ENCODE measurements at regions not wholly inside any gene's neighbourhood (a gene's known extent, or its start where the extent isn't known, plus 50 kb on each side); places are given as distances from the start of the nearest gene placed in this dataset.

DNA sequence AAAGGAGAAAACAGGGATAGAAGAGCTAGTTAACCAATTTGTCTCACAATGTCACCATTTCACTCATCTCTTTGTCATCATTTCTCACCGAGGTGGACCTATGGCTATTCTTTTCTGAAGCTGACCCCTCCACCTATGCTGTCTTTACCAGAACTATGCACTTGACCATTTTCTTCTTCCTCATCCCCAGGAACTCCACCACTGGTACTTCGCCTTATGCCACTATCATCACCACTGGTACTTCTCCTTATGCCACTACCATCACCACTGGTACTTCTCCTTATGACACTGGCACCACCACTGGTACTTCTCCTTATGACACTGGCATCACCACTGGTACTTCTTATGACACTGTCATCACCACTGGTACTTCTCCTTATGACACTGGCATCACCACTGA lies 745.8 kb upstream of the CHAC2 start:
- Histone ChIP-seq H2AFZ (ENCODE audit: low read length) (no peak overlapping the region), H3K18ac (ENCODE audit: low read length) (no peak overlapping the region), H3K23ac (ENCODE audit: low read depth, low read length, poor library complexity) (no peak overlapping the region), H3K4me2 (ENCODE audit: insufficient read depth, low read length, poor library complexity, severe bottlenecking) (no peak overlapping the region), H3K4ac (ENCODE audit: low read length) (no peak overlapping the region), H3K4me1 (ENCODE audit: control insufficient read depth in 2 of 2, insufficient read depth in 1 of 2, low read depth in 1 of 2, low read length in 2 of 2) (no peaks in the 10 kb centered on the region), H3K36me3 (replicated peaks in 1 of 2; ENCODE audit: control insufficient read depth in 2 of 2, insufficient read depth in 2 of 2, low read length in 2 of 2) (no peaks in the 10 kb centered on the region), H3K79me1 (ENCODE audit: low read depth, low read length) (no peaks in the 10 kb centered on the region), H2BK12ac (ENCODE audit: low read length) (no peak overlapping the region), H3K27me3 (ENCODE audit: control insufficient read depth in 3 of 3, insufficient read depth in 3 of 3, low read depth in 1 of 3, low read length in 3 of 3) (no peaks in the 10 kb centered on the region), H3K9me3 (replicated peaks in 1 of 2; ENCODE audit: control insufficient read depth in 2 of 2, insufficient read depth in 1 of 2, low read depth in 1 of 2, low read length in 2 of 2) (no peaks in the 10 kb centered on the region), H2BK15ac (ENCODE audit: low read length) (no peak overlapping the region), H4K91ac (ENCODE audit: low read depth, low read length, poor library complexity) (no peak overlapping the region), H3K9ac (ENCODE audit: low read depth, low read length, poor library complexity) (no peak overlapping the region), H3K14ac (ENCODE audit: low read length) (no peak overlapping the region), H3K4me3 (ENCODE audit: low read length in 2 of 2) (no peak overlapping the region), H2AK5ac (ENCODE audit: low read depth, low read length) (no peak overlapping the region), H4K8ac (ENCODE audit: low read depth, low read length) (no peak overlapping the region), H2BK120ac (ENCODE audit: low read depth, low read length) (no peak overlapping the region), H3K27ac (replicated peaks; ENCODE audit: low read length) (no peak overlapping the region), H2BK5ac (ENCODE audit: low read length) (no peak overlapping the region)
- no peak for DNase-seq (ENCODE audit: low spot score)
- WGBS, 2 donors (ENCODE audit: extremely low coverage in 2 of 2, insufficient read length in 2 of 2, insufficient replicate concordance in 1 of 2): no CpG with 5 or more reads among the region's 2 CpGs

DNA sequence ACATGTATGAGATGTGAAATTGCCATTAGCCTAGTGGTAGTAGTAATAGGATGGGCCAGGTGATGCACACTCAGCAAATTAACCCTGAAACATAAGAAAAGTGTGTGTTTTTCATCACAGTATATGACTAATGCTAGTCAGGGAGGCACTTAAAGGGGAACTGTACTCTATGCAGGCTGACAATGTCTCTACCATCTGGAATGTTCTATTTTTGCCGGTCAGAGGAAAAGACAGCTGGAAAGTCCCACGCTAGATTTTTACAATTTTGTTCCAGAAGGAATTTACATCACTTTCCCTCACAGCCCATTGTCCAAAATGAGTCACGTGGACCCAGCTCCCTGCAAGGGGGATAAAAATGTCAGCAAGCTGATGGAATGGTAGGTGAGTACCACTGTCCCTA lies 746.3 kb upstream of the CHAC2 start:
- Histone ChIP-seq H3K9ac (ENCODE audit: low read depth, low read length, poor library complexity) (no peak overlapping the region), H3K79me1 (ENCODE audit: low read depth, low read length) (no peaks in the 10 kb centered on the region), H4K91ac (ENCODE audit: low read depth, low read length, poor library complexity) (no peak overlapping the region), H3K4me3 (ENCODE audit: low read length in 2 of 2) (no peak overlapping the region), H2BK5ac (ENCODE audit: low read length) (no peak overlapping the region), H2BK12ac (ENCODE audit: low read length) (no peak overlapping the region), H2BK120ac (ENCODE audit: low read depth, low read length) (no peak overlapping the region), H3K14ac (ENCODE audit: low read length) (no peak overlapping the region), H2AK5ac (ENCODE audit: low read depth, low read length) (no peak overlapping the region), H3K9me3 (replicated peaks in 1 of 2; ENCODE audit: control insufficient read depth in 2 of 2, insufficient read depth in 1 of 2, low read depth in 1 of 2, low read length in 2 of 2) (no peaks in the 10 kb centered on the region), H2AFZ (ENCODE audit: low read length) (no peak overlapping the region), H3K4ac (ENCODE audit: low read length) (no peak overlapping the region), H3K23ac (ENCODE audit: low read depth, low read length, poor library complexity) (no peak overlapping the region), H3K27ac (replicated peaks; ENCODE audit: low read length) (no peak overlapping the region), H3K36me3 (replicated peaks in 1 of 2; ENCODE audit: control insufficient read depth in 2 of 2, insufficient read depth in 2 of 2, low read length in 2 of 2) (no peaks in the 10 kb centered on the region), H3K27me3 (ENCODE audit: control insufficient read depth in 3 of 3, insufficient read depth in 3 of 3, low read depth in 1 of 3, low read length in 3 of 3) (no peaks in the 10 kb centered on the region), H3K4me2 (ENCODE audit: insufficient read depth, low read length, poor library complexity, severe bottlenecking) (no peak overlapping the region), H3K4me1 (ENCODE audit: control insufficient read depth in 2 of 2, insufficient read depth in 1 of 2, low read depth in 1 of 2, low read length in 2 of 2) (no peaks in the 10 kb centered on the region), H4K8ac (ENCODE audit: low read depth, low read length) (no peak overlapping the region), H2BK15ac (ENCODE audit: low read length) (no peak overlapping the region), H3K18ac (ENCODE audit: low read length) (no peak overlapping the region)
- no peak for DNase-seq (ENCODE audit: low spot score)
- no CpG with 5 or more reads among the region's 3 CpGs for WGBS, 2 donors (ENCODE audit: extremely low coverage in 2 of 2, insufficient read length in 2 of 2, insufficient replicate concordance in 1 of 2)

DNA sequence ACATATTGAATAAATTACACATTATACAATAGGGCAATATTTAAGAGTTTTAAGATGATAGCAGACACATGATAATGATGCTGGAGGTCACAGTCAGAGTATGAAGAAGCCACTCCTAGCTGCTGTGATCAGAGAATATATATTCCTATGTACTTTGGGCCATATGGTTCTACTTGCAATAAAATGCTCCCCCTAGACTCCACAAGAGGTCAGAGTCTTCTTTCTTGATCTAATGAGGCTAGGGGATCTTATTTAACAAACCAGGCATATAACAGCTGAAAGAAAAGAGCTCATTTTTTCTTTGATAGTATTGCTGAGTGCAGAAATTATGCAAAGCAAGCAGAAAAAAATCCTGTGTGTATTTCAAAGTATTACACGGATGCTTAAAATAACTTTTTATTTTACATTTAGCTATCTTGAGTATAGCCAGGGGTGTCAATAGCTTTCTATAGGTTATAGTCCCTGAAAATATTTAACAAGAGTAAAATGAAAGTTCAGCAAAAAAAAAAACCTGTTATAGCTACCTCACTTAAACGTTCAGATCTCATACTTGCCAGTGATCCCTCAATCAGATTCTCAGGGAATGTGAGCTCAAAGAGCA lies 748.7 kb upstream of the CHAC2 start:
- Histone ChIP-seq H2BK15ac (ENCODE audit: low read length) (no peak overlapping the region), H3K79me1 (ENCODE audit: low read depth, low read length) (no peaks in the 10 kb centered on the region), H3K36me3 (replicated peaks in 1 of 2; ENCODE audit: control insufficient read depth in 2 of 2, insufficient read depth in 2 of 2, low read length in 2 of 2) (no peaks in the 10 kb centered on the region), H2AFZ (ENCODE audit: low read length) (no peak overlapping the region), H3K27me3 (ENCODE audit: control insufficient read depth in 3 of 3, insufficient read depth in 3 of 3, low read depth in 1 of 3, low read length in 3 of 3) (no peaks in the 10 kb centered on the region), H3K4me3 (ENCODE audit: low read length in 2 of 2) (no peak overlapping the region), H3K23ac (ENCODE audit: low read depth, low read length, poor library complexity) (no peak overlapping the region), H3K4ac (ENCODE audit: low read length) (no peak overlapping the region), H2AK5ac (ENCODE audit: low read depth, low read length) (no peak overlapping the region), H2BK120ac (ENCODE audit: low read depth, low read length) (no peak overlapping the region), H3K18ac (ENCODE audit: low read length) (no peak overlapping the region), H2BK12ac (ENCODE audit: low read length) (no peak overlapping the region), H3K4me1 (ENCODE audit: control insufficient read depth in 2 of 2, insufficient read depth in 1 of 2, low read depth in 1 of 2, low read length in 2 of 2) (no peaks in the 10 kb centered on the region), H3K4me2 (ENCODE audit: insufficient read depth, low read length, poor library complexity, severe bottlenecking) (no peak overlapping the region), H4K8ac (ENCODE audit: low read depth, low read length) (no peak overlapping the region), H3K9me3 (replicated peaks in 1 of 2; ENCODE audit: control insufficient read depth in 2 of 2, insufficient read depth in 1 of 2, low read depth in 1 of 2, low read length in 2 of 2) (no peaks in the 10 kb centered on the region), H3K14ac (ENCODE audit: low read length) (no peak overlapping the region), H4K91ac (ENCODE audit: low read depth, low read length, poor library complexity) (no peak overlapping the region), H3K9ac (ENCODE audit: low read depth, low read length, poor library complexity) (no peak overlapping the region), H2BK5ac (ENCODE audit: low read length) (no peak overlapping the region), H3K27ac (replicated peaks; ENCODE audit: low read length) (no peak overlapping the region)
- DNase-seq (ENCODE audit: low spot score): no peak
- no CpG with 5 or more reads among the region's 2 CpGs for WGBS, 2 donors (ENCODE audit: extremely low coverage in 2 of 2, insufficient read length in 2 of 2, insufficient replicate concordance in 1 of 2)

DNA sequence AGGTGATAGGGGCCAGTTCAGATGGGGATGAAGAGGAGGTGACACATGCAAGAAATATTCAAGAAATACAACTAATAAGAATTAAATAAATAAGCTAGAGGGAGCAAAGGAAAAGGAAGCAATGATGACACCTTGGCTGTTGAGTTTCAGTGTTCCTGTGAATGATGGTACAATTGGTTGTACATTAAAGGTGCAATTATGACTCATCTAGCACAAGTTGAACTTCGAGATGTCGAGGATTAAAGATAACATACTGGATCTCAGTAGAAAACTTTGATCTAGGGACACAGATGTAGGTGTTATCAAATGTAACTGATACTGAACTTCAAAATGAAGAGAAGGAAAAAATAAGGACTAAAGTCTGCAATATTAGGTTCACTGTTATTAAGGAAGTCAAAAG lies 760.6 kb upstream of the CHAC2 start:
- Histone ChIP-seq H3K27me3 (ENCODE audit: control insufficient read depth in 3 of 3, insufficient read depth in 3 of 3, low read depth in 1 of 3, low read length in 3 of 3) (no peaks in the 10 kb centered on the region), H3K9ac (ENCODE audit: low read depth, low read length, poor library complexity) (no peak overlapping the region), H2BK15ac (ENCODE audit: low read length) (no peak overlapping the region), H3K4ac (ENCODE audit: low read length) (no peak overlapping the region), H3K27ac (replicated peaks; ENCODE audit: low read length) (no peak overlapping the region), H3K23ac (ENCODE audit: low read depth, low read length, poor library complexity) (no peak overlapping the region), H4K91ac (ENCODE audit: low read depth, low read length, poor library complexity) (no peak overlapping the region), H3K9me3 (replicated peaks in 1 of 2; ENCODE audit: control insufficient read depth in 2 of 2, insufficient read depth in 1 of 2, low read depth in 1 of 2, low read length in 2 of 2) (no peaks in the 10 kb centered on the region), H3K14ac (ENCODE audit: low read length) (no peak overlapping the region), H3K4me3 (ENCODE audit: low read length in 2 of 2) (no peak overlapping the region), H3K36me3 (replicated peaks in 1 of 2; ENCODE audit: control insufficient read depth in 2 of 2, insufficient read depth in 2 of 2, low read length in 2 of 2) (no peaks in the 10 kb centered on the region), H2AK5ac (ENCODE audit: low read depth, low read length) (no peak overlapping the region), H3K18ac (ENCODE audit: low read length) (no peak overlapping the region), H2BK120ac (ENCODE audit: low read depth, low read length) (no peak overlapping the region), H3K4me2 (ENCODE audit: insufficient read depth, low read length, poor library complexity, severe bottlenecking) (no peak overlapping the region), H2BK5ac (ENCODE audit: low read length) (no peak overlapping the region), H2BK12ac (ENCODE audit: low read length) (no peak overlapping the region), H2AFZ (ENCODE audit: low read length) (no peak overlapping the region), H3K79me1 (ENCODE audit: low read depth, low read length) (no peaks in the 10 kb centered on the region), H4K8ac (ENCODE audit: low read depth, low read length) (no peak overlapping the region), H3K4me1 (ENCODE audit: control insufficient read depth in 2 of 2, insufficient read depth in 1 of 2, low read depth in 1 of 2, low read length in 2 of 2) (no peaks in the 10 kb centered on the region)
- no CpG with 5 or more reads among the region's 2 CpGs for WGBS, 2 donors (ENCODE audit: extremely low coverage in 2 of 2, insufficient read length in 2 of 2, insufficient replicate concordance in 1 of 2)
- DNase-seq (ENCODE audit: low spot score): no peak

Measured in neuronal stem cell (in vitro differentiated cells).